H9 (cell line): ENCODE measurements at regions not wholly inside any gene's neighbourhood (a gene's known extent, or its start where the extent isn't known, plus 50 kb on each side); places are given as distances from the start of the nearest gene placed in this dataset.

Source experiments
- DNase-seq: peaks from one replicate; pipeline ENCODE4 v3.0.0-alpha.2; 2017
- H2AFZ ChIP-seq: one replicate; pipeline ENCODE4 v1.6.1; 2013; ENCODE audit warnings: mild to moderate bottlenecking, low read length, control low read depth, moderate library complexity
- H2AK5ac ChIP-seq: 2 replicates; pipeline ENCODE4 v1.6.1; 2013; ENCODE audit warnings: low read length, control low read depth, mixed read lengths; ENCODE audit not compliant: insufficient read length
- H2BK120ac ChIP-seq: one replicate; pipeline ENCODE4 v1.6.1; 2013; ENCODE audit warnings: low read depth, mild to moderate bottlenecking, low read length, control low read depth, inconsistent platforms; ENCODE audit not compliant: poor library complexity, severe bottlenecking
- H2BK12ac ChIP-seq: 2 replicates; pipeline ENCODE4 v1.6.1; 2013; ENCODE audit warnings: low read length, control low read depth, mixed read lengths, low read depth; ENCODE audit not compliant: insufficient read length
- H2BK15ac ChIP-seq: 2 replicates; pipeline ENCODE4 v1.6.1; 2013; ENCODE audit warnings: low read depth, low read length, control low read depth
- H2BK20ac ChIP-seq: one replicate; pipeline ENCODE4 v1.6.1; 2013; ENCODE audit warnings: low read depth, mild to moderate bottlenecking, low read length, control low read depth, inconsistent platforms; ENCODE audit not compliant: poor library complexity, severe bottlenecking
- H2BK5ac ChIP-seq: 2 replicates; pipeline ENCODE4 v1.6.1; 2013; ENCODE audit warnings: low read length, control low read depth, mixed read lengths; ENCODE audit not compliant: insufficient read length
- H3K14ac ChIP-seq: 2 replicates; pipeline ENCODE4 v1.6.1; 2013; ENCODE audit warnings: low read length, control low read depth; ENCODE audit not compliant: insufficient read depth
- H3K18ac ChIP-seq: 2 replicates; pipeline ENCODE4 v1.6.1; 2013; ENCODE audit warnings: low read depth, mild to moderate bottlenecking, mixed read lengths, low read length, control low read depth; ENCODE audit not compliant: insufficient read length
- H3K23ac ChIP-seq: 2 replicates; pipeline ENCODE4 v1.6.1; 2013; ENCODE audit warnings: low read length, control low read depth, mixed read lengths, low read depth; ENCODE audit not compliant: insufficient read length
- H3K23me2 ChIP-seq: 2 replicates; pipeline ENCODE4 v1.6.1; 2013; ENCODE audit warnings: low read depth, mild to moderate bottlenecking, mixed read lengths, low read length, control low read depth; ENCODE audit not compliant: insufficient read length, poor library complexity, severe bottlenecking
- H3K27ac ChIP-seq: 2 replicates; pipeline ENCODE4 v1.5.1; 2013; ENCODE audit warnings: low read length, control low read depth, mixed read lengths, low read depth; ENCODE audit not compliant: insufficient read length
- H3K27me3 ChIP-seq: 2 replicates; pipeline ENCODE4 v1.6.1; 2013; ENCODE audit warnings: low read length, control low read depth, inconsistent platforms; ENCODE audit not compliant: insufficient read depth
- H3K4ac ChIP-seq: 2 replicates; pipeline ENCODE4 v1.6.1; 2013; ENCODE audit warnings: low read depth, mild to moderate bottlenecking, control low read depth, inconsistent platforms, low read length, moderate library complexity
- H3K4me1 ChIP-seq: 2 replicates; pipeline ENCODE4 v1.6.1; 2013; ENCODE audit warnings: low read length, control low read depth, inconsistent platforms; ENCODE audit not compliant: insufficient read depth
- H3K4me2 ChIP-seq: 2 replicates; pipeline ENCODE4 v1.6.1; 2013; ENCODE audit warnings: low read length, control low read depth, mixed read lengths; ENCODE audit not compliant: insufficient read length, insufficient read depth
- H3K56ac ChIP-seq: 2 replicates; pipeline ENCODE4 v1.6.1; 2013; ENCODE audit warnings: low read depth, mild to moderate bottlenecking, mixed read lengths, low read length, control low read depth; ENCODE audit not compliant: insufficient read length
- H3K79me1 ChIP-seq: 2 replicates; pipeline ENCODE4 v1.6.1; 2013; ENCODE audit warnings: low read depth, mild to moderate bottlenecking, moderate library complexity, low read length, control low read depth, inconsistent platforms; ENCODE audit not compliant: insufficient read depth, poor library complexity, severe bottlenecking
- H3K79me2 ChIP-seq: 2 replicates; pipeline ENCODE4 v1.6.1; 2013; ENCODE audit warnings: low read length, control low read depth, inconsistent platforms; ENCODE audit not compliant: insufficient read depth
- H3K9ac ChIP-seq: 2 replicates; pipeline ENCODE4 v1.6.1; 2013; ENCODE audit warnings: low read length, control low read depth, mixed read lengths; ENCODE audit not compliant: insufficient read length; ENCODE audit errors: extremely low read depth
- H3K9me3 ChIP-seq: one replicate; pipeline ENCODE4 v1.6.1; 2013; ENCODE audit warnings: low read depth, low read length, inconsistent platforms; ENCODE audit not compliant: control insufficient read depth
- H3T11ph ChIP-seq: one replicate; pipeline ENCODE4 v1.6.1; 2013; ENCODE audit warnings: mild to moderate bottlenecking, low read length, control low read depth, inconsistent platforms
- H4K20me1 ChIP-seq: one replicate; pipeline ENCODE4 v1.6.1; 2013; ENCODE audit not compliant: control insufficient read depth, insufficient read length, insufficient read depth
- H4K5ac ChIP-seq: 2 replicates; pipeline ENCODE4 v1.6.1; 2013; ENCODE audit warnings: low read depth, mild to moderate bottlenecking, mixed read lengths, low read length, control low read depth; ENCODE audit not compliant: insufficient read length
- H4K8ac ChIP-seq: replicated peaks from 2 replicates; pipeline ENCODE4 v1.6.1; 2013; ENCODE audit warnings: low read length, control low read depth, mixed read lengths, low read depth; ENCODE audit not compliant: insufficient read length
- H4K91ac ChIP-seq: 2 replicates; pipeline ENCODE4 v1.6.1; 2013; ENCODE audit warnings: low read depth, mild to moderate bottlenecking, moderate library complexity, mixed read lengths, low read length, control low read depth; ENCODE audit not compliant: insufficient read length
- H3K27ac Mint-ChIP-seq, 3 experiments: 2 replicates in 2 of 3; 3 replicates in 1 of 3; pipeline ENCODE4 v1.8.0; 2020 to 2021; ENCODE audit warnings: mixed read lengths in 3 of 3, mild to moderate bottlenecking in 1 of 3, moderate library complexity in 1 of 3
- H3K27me3 Mint-ChIP-seq: 2 replicates; pipeline ENCODE4 v1.8.0; 2021; ENCODE audit warnings: low read depth, mild to moderate bottlenecking, moderate library complexity, mixed read lengths
- H3K36me3 Mint-ChIP-seq, 3 experiments: 2 replicates in 2 of 3; 3 replicates in 1 of 3; pipeline ENCODE4 v1.8.0; 2020 to 2021; ENCODE audit warnings: low read depth in 3 of 3, mixed read lengths in 3 of 3; ENCODE audit not compliant: insufficient read depth in 1 of 3
- H3K4me1 Mint-ChIP-seq, 2 experiments: 2 replicates each; pipeline ENCODE4 v1.8.0; 2020; ENCODE audit warnings: mixed read lengths in 2 of 2
- H3K4me3 Mint-ChIP-seq, 2 experiments: 2 replicates in 1 of 2; 3 replicates in 1 of 2; pipeline ENCODE4 v1.8.0; 2020 to 2021; ENCODE audit warnings: mild to moderate bottlenecking in 2 of 2, mixed read lengths in 2 of 2, moderate library complexity in 1 of 2
- H3K9me3 Mint-ChIP-seq, 2 experiments: 2 replicates in 1 of 2; 3 replicates in 1 of 2; pipeline ENCODE4 v1.8.0; 2020; ENCODE audit warnings: mild to moderate bottlenecking in 2 of 2, mixed read lengths in 2 of 2, moderate library complexity in 1 of 2
- WGBS: extraction: QIAGEN DNeasy Blood & Tissue Kit; methylation state at CpG from one replicate; pipeline ENCODE4 v1.1.7; 2013; ENCODE audit warnings: missing lambda C conversion rate, low lambda C conversion rate, mixed read lengths; ENCODE audit not compliant: insufficient read length; ENCODE audit errors: extremely low coverage; 5-methylcytosine and 5-hydroxymethylcytosine counted together
- TF ChIP-seq, protein P1 (sequence below): fragments of 200-600 bp; sonication (generic); conservative IDR thresholded peaks from 3 replicates; pipeline ENCODE4 v1.8.0; 2021; ENCODE audit warnings: antibody characterized with exemption, mild to moderate bottlenecking

DNA sequence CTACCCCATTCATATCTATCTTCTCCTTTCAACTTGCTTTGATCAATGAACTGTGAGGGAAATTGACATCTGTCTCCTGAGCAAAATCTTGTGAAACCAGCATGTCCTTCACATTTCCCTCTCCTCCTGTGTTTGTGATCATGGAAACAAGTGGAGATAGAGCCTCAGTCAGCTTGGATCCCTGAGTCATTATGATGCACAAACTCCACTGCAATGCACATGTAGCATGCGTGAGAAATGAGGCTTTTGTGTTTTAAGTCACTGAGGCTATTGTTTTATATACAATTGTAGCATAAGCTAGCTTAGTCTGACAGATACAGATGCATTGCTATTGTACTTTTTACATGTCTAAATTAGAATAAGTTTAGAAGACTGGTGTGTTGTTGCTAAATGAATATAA, 85.2 kb upstream of the HNMT start:
- Mint-ChIP-seq H3K4me3 (no peak overlapping the region), H3K36me3 (no peaks in the 10 kb centered on the region; a peak in 1 of 7 replicates), H3K27ac (no peak overlapping the region), H3K9me3 (no peaks in the 10 kb centered on the region), H3K4me1 (peaks cover 4 to 5% of the 10 kb centered on the region in 2 experiments), H3K27me3 (no peaks in the 10 kb centered on the region)
- H3K27ac ChIP-seq, result no peak overlapping the region
- no peak overlapping the region for H3T11ph ChIP-seq
- H3K23me2 ChIP-seq, result no peaks in the 10 kb centered on the region
- no peak overlapping the region for H2BK120ac ChIP-seq
- no peaks in the 10 kb centered on the region for H3K79me1 ChIP-seq
- H2BK12ac ChIP-seq, result no peak overlapping the region
- H3K23ac ChIP-seq, result no peak overlapping the region
- H2BK15ac ChIP-seq, result no peak overlapping the region
- no peaks in the 10 kb centered on the region for H4K20me1 ChIP-seq
- no peak overlapping the region for H2AK5ac ChIP-seq
- no peak overlapping the region for H3K14ac ChIP-seq
- no peak overlapping the region for H3K4ac ChIP-seq
- no peaks in the 10 kb centered on the region for H3K27me3 ChIP-seq
- TF ChIP-seq, protein P1, sequence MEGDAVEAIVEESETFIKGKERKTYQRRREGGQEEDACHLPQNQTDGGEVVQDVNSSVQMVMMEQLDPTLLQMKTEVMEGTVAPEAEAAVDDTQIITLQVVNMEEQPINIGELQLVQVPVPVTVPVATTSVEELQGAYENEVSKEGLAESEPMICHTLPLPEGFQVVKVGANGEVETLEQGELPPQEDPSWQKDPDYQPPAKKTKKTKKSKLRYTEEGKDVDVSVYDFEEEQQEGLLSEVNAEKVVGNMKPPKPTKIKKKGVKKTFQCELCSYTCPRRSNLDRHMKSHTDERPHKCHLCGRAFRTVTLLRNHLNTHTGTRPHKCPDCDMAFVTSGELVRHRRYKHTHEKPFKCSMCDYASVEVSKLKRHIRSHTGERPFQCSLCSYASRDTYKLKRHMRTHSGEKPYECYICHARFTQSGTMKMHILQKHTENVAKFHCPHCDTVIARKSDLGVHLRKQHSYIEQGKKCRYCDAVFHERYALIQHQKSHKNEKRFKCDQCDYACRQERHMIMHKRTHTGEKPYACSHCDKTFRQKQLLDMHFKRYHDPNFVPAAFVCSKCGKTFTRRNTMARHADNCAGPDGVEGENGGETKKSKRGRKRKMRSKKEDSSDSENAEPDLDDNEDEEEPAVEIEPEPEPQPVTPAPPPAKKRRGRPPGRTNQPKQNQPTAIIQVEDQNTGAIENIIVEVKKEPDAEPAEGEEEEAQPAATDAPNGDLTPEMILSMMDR, result no peak
- no peak overlapping the region for H4K5ac ChIP-seq
- H4K8ac ChIP-seq, result no peak overlapping the region
- no peak overlapping the region for H2BK20ac ChIP-seq
- no peak overlapping the region for H3K9ac ChIP-seq
- no peaks in the 10 kb centered on the region for H3K4me1 ChIP-seq
- no peak overlapping the region for H4K91ac ChIP-seq
- H3K4me2 ChIP-seq, result no peak overlapping the region
- no peaks in the 10 kb centered on the region for H3K9me3 ChIP-seq
- H2BK5ac ChIP-seq, result no peak overlapping the region
- no peak overlapping the region for H3K18ac ChIP-seq
- WGBS, result no CpG with 5 or more reads among the region's 1 CpG
- no peak overlapping the region for H2AFZ ChIP-seq
- no peak overlapping the region for H3K56ac ChIP-seq
- DNase-seq, result no peak
- H3K79me2 ChIP-seq, result no peaks in the 10 kb centered on the region
